Glutamatergic neuron (in vitro differentiated cells): ENCODE measurements at regions not wholly inside any gene's neighbourhood (a gene's known extent, or its start where the extent isn't known, plus 50 kb on each side); places are given as distances from the start of the nearest gene placed in this dataset.
"Not testable (repeated sequence)": the region's sequence is repeated elsewhere in the genome, so short reads cannot be mapped to it uniquely, and the experiment has no call there.

Experiments
- DNase-seq: peaks from one replicate; pipeline ENCODE4 v3.0.0; 2022
- H3K27ac Mint-ChIP-seq: one replicate; pipeline ENCODE4 v1.8.0; 2020; ENCODE audit warnings: mild to moderate bottlenecking, mixed read lengths, inconsistent platforms; ENCODE audit not compliant: unreplicated experiment
- H3K27me3 Mint-ChIP-seq: one replicate; pipeline ENCODE4 v1.8.0; 2020; ENCODE audit warnings: mild to moderate bottlenecking, moderate library complexity, mixed read lengths, inconsistent platforms; ENCODE audit not compliant: unreplicated experiment
- H3K36me3 Mint-ChIP-seq: one replicate; pipeline ENCODE4 v1.8.0; 2020; ENCODE audit warnings: mild to moderate bottlenecking, mixed read lengths, inconsistent platforms; ENCODE audit not compliant: unreplicated experiment
- H3K4me1 Mint-ChIP-seq: one replicate; pipeline ENCODE4 v1.8.0; 2020; ENCODE audit warnings: mild to moderate bottlenecking, low read depth, mixed read lengths, inconsistent platforms; ENCODE audit not compliant: unreplicated experiment
- H3K4me3 Mint-ChIP-seq: one replicate; pipeline ENCODE4 v1.8.0; 2020; ENCODE audit warnings: mild to moderate bottlenecking, mixed read lengths, inconsistent platforms; ENCODE audit not compliant: unreplicated experiment
- H3K9me3 Mint-ChIP-seq: one replicate; pipeline ENCODE4 v1.8.0; 2020; ENCODE audit warnings: mild to moderate bottlenecking, moderate library complexity, mixed read lengths, inconsistent platforms; ENCODE audit not compliant: unreplicated experiment
- CTCF ChIP-seq: fragments of 200-600 bp; sonication (generic); IDR thresholded peaks from one replicate; pipeline ENCODE4 v1.5.0; 2021; ENCODE audit not compliant: partially characterized antibody, unreplicated experiment

- H3K27me3 Mint-ChIP-seq = no peaks in the 10 kb centered on the region
- DNase-seq = no peak
- TF ChIP-seq CTCF = no peak
- H3K27ac Mint-ChIP-seq = no peak overlapping the region
- no peaks in the 10 kb centered on the region for H3K9me3 Mint-ChIP-seq
- H3K4me1 Mint-ChIP-seq = no peaks in the 10 kb centered on the region
- no peaks in the 10 kb centered on the region for H3K36me3 Mint-ChIP-seq
- no peak overlapping the region for H3K4me3 Mint-ChIP-seq
Measured at GRCh38 chr4:95779447-95779846, 60.4 kb upstream of the PDHA2 start.

GRCh38 chr4:95778666-95779065 is 61.2 kb upstream of the PDHA2 start:
- Mint-ChIP-seq H3K27me3 (no peaks in the 10 kb centered on the region), H3K36me3 (no peaks in the 10 kb centered on the region), H3K27ac (no peak overlapping the region), H3K4me3 (no peak overlapping the region), H3K9me3 (no peaks in the 10 kb centered on the region), H3K4me1 (no peaks in the 10 kb centered on the region)
- DNase-seq = no peak
- no peak for TF ChIP-seq CTCF

- DNase-seq, H3K27me3 Mint-ChIP-seq, H3K9me3 Mint-ChIP-seq, H3K4me3 Mint-ChIP-seq, H3K27ac Mint-ChIP-seq, H3K4me1 Mint-ChIP-seq, H3K36me3 Mint-ChIP-seq: not testable (repeated sequence)
Measured at GRCh38 chr4:95770605-95771004, 69.3 kb upstream of the PDHA2 start.

GRCh38 chr4:95764961-95765360 is 74.9 kb upstream of the PDHA2 start:
- peaks cover 8% of the 10 kb centered on the region for H3K4me1 Mint-ChIP-seq
- H3K27ac Mint-ChIP-seq = no peak overlapping the region
- H3K36me3 Mint-ChIP-seq = no peaks in the 10 kb centered on the region
- peaks cover 2% of the 10 kb centered on the region for H3K9me3 Mint-ChIP-seq
- no peak for TF ChIP-seq CTCF
- DNase-seq = no peak
- no peak overlapping the region for H3K4me3 Mint-ChIP-seq
- no peaks in the 10 kb centered on the region for H3K27me3 Mint-ChIP-seq

- Mint-ChIP-seq H3K9me3 (peaks cover 2% of the 10 kb centered on the region), H3K36me3 (no peaks in the 10 kb centered on the region), H3K27ac (no peak overlapping the region), H3K27me3 (no peaks in the 10 kb centered on the region), H3K4me1 (peaks cover 11% of the 10 kb centered on the region), H3K4me3 (no peak overlapping the region)
- no peak for TF ChIP-seq CTCF
- DNase-seq = no peak
Measured at GRCh38 chr4:95761871-95762270, 78.0 kb upstream of the PDHA2 start.

- Mint-ChIP-seq H3K4me1 (peaks cover 11% of the 10 kb centered on the region), H3K27me3 (no peaks in the 10 kb centered on the region), H3K9me3 (peaks cover 2% of the 10 kb centered on the region), H3K4me3 (no peak overlapping the region), H3K36me3 (no peaks in the 10 kb centered on the region), H3K27ac (no peak overlapping the region)
- no peak for DNase-seq
- TF ChIP-seq CTCF = no peak
Measured at GRCh38 chr4:95761426-95761825, 78.5 kb upstream of the PDHA2 start.

GRCh38 chr4:95760646-95761045 is 79.2 kb upstream of the PDHA2 start:
- DNase-seq, H3K27me3 Mint-ChIP-seq, H3K4me3 Mint-ChIP-seq, H3K9me3 Mint-ChIP-seq, H3K36me3 Mint-ChIP-seq: not testable (repeated sequence)
- H3K4me1 Mint-ChIP-seq = peaks cover 11% of the 10 kb centered on the region
- peak overlapping the region; percentile 2 for H3K27ac Mint-ChIP-seq
